Esophagus (tissue), 2 donors: ENCODE measurements at regions not wholly inside any gene's neighbourhood (a gene's known extent, or its start where the extent isn't known, plus 50 kb on each side); places are given as distances from the start of the nearest gene placed in this dataset.
"Not testable (repeated sequence)": the region's sequence is repeated elsewhere in the genome, so short reads cannot be mapped to it uniquely, and the experiment has no call there.

Source experiments
- H3K27ac ChIP-seq, 2 donors: one replicate each; pipeline ENCODE4 v1.5.1; 2013; ENCODE audit warnings: low read depth in 2 of 2, mild to moderate bottlenecking in 2 of 2, inconsistent platforms in 1 of 2, low read length in 1 of 2, moderate library complexity in 1 of 2
- H3K27me3 ChIP-seq, 2 donors: one replicate each; pipeline ENCODE4 v1.6.1; 2013; ENCODE audit warnings: low read length in 2 of 2, control low read depth in 1 of 2, mild to moderate bottlenecking in 1 of 2; ENCODE audit not compliant: insufficient read depth in 2 of 2, control insufficient read depth in 1 of 2
- H3K36me3 ChIP-seq, 2 donors: one replicate each; pipeline ENCODE4 v1.6.1; 2013; ENCODE audit warnings: low read length in 1 of 2; ENCODE audit not compliant: control insufficient read depth in 2 of 2, insufficient read depth in 2 of 2
- H3K4me1 ChIP-seq, 2 donors: one replicate each; pipeline ENCODE4 v1.6.1; 2013; ENCODE audit warnings: low read length in 1 of 2; ENCODE audit not compliant: control insufficient read depth in 2 of 2, insufficient read depth in 2 of 2
- H3K4me3 ChIP-seq, 2 donors: one replicate each; pipeline ENCODE4 v1.5.1; 2013; ENCODE audit warnings: low read length in 2 of 2, mild to moderate bottlenecking in 2 of 2, low read depth in 1 of 2, moderate library complexity in 1 of 2
- H3K9me3 ChIP-seq, 2 donors: one replicate each; pipeline ENCODE4 v1.6.1; 2013; ENCODE audit warnings: mild to moderate bottlenecking in 2 of 2, low read depth in 1 of 2, low read length in 1 of 2, moderate library complexity in 1 of 2; ENCODE audit not compliant: control insufficient read depth in 2 of 2, insufficient read depth in 1 of 2
- WGBS, 2 donors: extraction: QIAGEN DNeasy Blood & Tissue Kit; methylation state at CpG; one replicate each; pipeline ENCODE4 v1.1.7; 2013; 5-methylcytosine and 5-hydroxymethylcytosine counted together
- donor health status: healthy with polysubstance abuse.
- donor health status: Bipolar disorder and iron deficiency.

DNA sequence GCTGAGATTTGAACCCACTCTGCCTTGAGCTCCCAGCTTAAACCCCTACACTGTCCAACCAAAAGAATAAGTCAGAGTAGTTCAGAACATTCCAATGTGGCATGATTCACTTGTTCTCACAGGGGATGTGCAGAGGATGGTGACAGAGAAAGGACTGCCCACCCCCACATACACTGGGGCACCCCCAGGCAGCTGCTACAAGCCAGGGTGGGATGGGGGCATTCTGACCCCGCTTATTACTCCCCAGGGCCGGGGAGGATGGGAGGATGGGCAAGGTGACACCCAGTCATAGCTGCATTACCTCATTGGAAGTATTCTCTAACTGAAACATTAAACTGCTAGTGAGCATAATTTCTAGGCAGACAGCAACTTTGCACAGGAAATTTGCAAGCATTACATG, 126.0 kb upstream of the PRR20G start:
- no peak overlapping the region for H3K4me3 ChIP-seq
- no peaks in the 10 kb centered on the region for H3K4me1 ChIP-seq
- H3K27me3 ChIP-seq, result peaks cover 0 to 2% of the 10 kb centered on the region in 2 donors
- 34 to 47% methylated on average over 2 of the region's 2 CpGs for WGBS, 2 donors
- H3K36me3 ChIP-seq, result no peaks in the 10 kb centered on the region
- no peak overlapping the region for H3K27ac ChIP-seq
- H3K9me3 ChIP-seq, result no peaks in the 10 kb centered on the region

DNA sequence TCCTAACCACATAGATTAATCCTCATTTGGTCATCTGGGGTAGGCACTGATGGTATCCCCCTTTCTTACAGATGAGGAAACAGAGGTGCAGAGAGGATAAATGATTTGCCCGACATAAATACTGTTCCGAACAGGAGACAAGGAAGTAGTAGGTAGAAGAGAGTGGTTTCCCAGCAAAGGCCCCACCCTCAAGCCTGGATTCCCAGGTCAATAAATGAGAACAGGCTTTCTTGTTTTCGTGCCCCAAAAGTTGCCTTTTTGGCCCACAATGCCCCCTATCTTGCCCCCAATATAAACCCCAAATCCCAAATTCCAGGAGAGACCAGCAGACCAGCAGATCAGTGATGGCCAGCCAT, 125.5 kb upstream of the PRR20G start:
- Histone ChIP-seq H3K4me1 (no peaks in the 10 kb centered on the region), H3K9me3 (no peaks in the 10 kb centered on the region), H3K27me3 (peaks cover 0 to 2% of the 10 kb centered on the region in 2 donors), H3K4me3 (no peak overlapping the region), H3K36me3 (no peaks in the 10 kb centered on the region), H3K27ac (no peak overlapping the region)
- 78 to 86% methylated on average over 3 of the region's 3 CpGs for WGBS, 2 donors

DNA sequence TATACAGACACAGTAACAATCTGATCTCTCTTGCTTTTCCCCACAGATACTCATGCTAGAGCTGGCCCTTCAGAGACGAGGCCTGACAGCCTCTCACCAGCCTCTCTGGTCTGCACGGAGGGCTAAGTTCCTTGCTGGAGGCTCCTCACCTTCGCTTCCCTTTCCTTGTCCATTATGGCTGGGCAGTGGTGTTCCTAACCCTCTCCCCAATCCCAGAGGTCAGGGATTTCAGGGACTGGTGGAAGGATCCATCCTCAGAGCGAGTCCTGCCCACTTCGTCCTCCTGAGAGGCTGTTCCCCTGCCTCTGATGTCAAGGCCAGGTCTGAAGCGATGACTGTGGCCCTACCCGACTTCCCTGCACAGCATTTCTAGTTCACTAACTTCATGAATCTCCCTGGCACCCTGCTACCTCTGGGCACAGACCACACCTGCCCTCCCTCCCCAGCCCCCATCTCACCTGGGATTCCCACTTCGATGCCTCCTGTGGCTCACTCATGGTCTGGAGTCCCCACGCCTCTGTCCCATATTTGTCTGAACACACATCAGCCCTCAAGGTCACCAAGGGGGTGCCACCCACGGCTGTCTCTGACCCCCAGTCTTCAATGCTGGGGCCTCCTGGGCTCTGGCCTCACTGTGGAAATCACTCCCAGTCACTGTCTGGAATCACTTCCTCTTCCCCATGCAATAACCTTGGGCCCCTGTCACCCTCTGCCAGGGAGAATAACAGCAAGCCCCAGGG, 124.9 kb upstream of the PRR20G start:
- WGBS, 2 donors, result 80 to 83% methylated on average over 10 of the region's 10 CpGs
- no peaks in the 10 kb centered on the region for H3K4me1 ChIP-seq
- no peaks in the 10 kb centered on the region for H3K36me3 ChIP-seq
- no peaks in the 10 kb centered on the region for H3K9me3 ChIP-seq
- H3K27ac ChIP-seq, result no peak overlapping the region
- H3K27me3 ChIP-seq, result peaks cover 0 to 2% of the 10 kb centered on the region in 2 donors
- no peak overlapping the region for H3K4me3 ChIP-seq

DNA sequence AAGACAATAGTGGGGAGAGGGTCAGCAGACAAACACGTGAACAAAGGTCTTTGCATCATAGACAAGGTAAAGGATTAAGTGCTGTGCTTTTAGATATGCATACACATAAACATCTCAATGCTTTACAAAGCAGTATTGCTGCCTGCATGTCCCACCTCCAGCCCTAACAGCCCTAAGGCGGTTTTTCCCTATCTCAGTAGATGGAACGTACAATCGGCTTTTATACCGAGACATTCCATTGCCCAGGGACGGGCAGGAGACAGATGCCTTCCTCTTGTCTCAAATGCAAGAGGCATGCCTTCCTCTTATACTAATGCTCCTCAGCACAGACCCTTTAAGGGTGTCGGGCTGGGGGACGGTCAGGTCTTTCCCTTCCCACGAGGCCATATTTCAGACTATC, 124.0 kb upstream of the PRR20G start:
- not testable (repeated sequence) for H3K9me3 ChIP-seq, H3K27me3 ChIP-seq, H3K27ac ChIP-seq, H3K36me3 ChIP-seq, H3K4me3 ChIP-seq, H3K4me1 ChIP-seq
- WGBS, 2 donors, result 50 to 68% methylated on average over 6 to 7 of the region's 9 CpGs

DNA sequence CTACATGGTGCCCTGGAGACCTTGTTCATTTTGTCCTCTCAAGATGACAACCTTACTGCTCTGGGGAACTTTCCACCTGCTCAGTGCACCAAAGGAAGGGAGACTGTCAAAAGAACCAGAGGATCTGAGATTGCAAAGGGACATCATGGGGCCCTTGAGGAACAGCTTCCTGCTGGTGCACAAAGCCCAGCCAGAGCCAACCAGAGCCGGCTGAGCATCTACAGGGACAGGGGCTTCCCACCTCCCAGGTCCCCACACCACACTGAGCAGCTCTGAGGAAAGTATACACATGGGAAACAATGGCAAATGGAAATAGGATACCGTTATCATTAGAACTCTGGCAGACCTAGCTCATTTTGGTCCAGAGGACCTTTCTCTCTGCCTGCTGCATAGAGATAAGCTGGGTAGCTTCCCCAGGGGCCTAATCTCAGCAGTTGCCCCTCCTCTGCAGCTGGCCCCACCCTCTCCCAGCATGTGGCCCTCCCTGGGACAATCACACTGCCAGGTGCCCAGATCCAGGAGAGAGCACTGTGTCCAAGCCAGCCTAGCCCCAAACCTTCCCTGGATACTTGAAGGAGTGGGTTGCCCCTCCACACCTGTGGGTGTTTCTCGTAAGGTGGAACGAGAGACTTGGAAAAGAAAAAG, 123.4 kb upstream of the PRR20G start:
- Histone ChIP-seq H3K9me3 (no peaks in the 10 kb centered on the region), H3K4me1 (no peaks in the 10 kb centered on the region), H3K4me3 (no peak overlapping the region), H3K27ac (no peak overlapping the region), H3K27me3 (peaks cover 0 to 2% of the 10 kb centered on the region in 2 donors), H3K36me3 (no peaks in the 10 kb centered on the region)
- whole genome bisulfite sequencing, 2 donors, result 57 to 70% methylated on average over 4 of the region's 4 CpGs

DNA sequence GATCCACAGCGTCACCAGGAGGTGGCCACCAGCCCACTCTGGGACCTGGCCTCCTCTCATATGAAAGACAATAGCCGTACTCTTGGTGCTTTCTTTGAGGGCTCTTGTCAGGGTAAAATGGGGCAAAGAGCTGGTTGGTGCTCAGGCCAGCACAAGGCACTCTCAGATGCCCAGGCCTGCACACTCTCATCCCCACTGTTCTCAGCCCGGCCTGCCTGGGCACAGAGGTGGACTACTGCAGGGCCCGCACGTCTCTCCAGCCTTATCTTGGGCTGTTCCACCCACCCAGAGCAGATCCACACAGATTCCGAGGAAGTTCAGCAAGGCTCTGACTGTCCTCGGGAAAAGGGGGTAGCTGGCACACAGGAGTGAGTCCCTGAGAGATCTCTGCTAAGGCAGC, 122.8 kb upstream of the PRR20G start:
- Histone ChIP-seq H3K36me3 (no peaks in the 10 kb centered on the region), H3K4me1 (no peaks in the 10 kb centered on the region), H3K27ac (no peak overlapping the region), H3K27me3 (peaks cover 0 to 2% of the 10 kb centered on the region in 2 donors), H3K9me3 (no peaks in the 10 kb centered on the region), H3K4me3 (no peak overlapping the region)
- 87 to 90% methylated on average over 7 of the region's 7 CpGs for WGBS, 2 donors

DNA sequence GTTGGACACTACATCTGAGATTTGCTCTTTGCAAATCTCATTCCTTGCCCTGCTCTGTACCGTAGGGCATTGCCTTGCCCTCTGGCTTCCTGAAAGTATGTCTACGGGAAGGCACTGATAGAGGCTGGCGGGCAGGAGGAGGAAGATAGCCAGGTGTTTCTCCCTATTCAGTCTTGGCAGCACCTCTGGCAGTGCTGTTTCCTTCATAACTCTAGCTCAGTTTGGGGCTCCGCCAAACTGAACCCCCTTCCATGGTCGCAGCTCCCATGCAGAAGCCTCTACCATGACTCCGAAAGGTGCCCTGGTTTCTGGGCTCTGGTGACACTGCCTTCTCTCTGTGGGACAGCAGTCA, 122.3 kb upstream of the PRR20G start:
- Histone ChIP-seq H3K4me1 (no peaks in the 10 kb centered on the region), H3K27ac (no peak overlapping the region), H3K9me3 (no peaks in the 10 kb centered on the region), H3K4me3 (no peak overlapping the region), H3K27me3 (peaks cover 0 to 2% of the 10 kb centered on the region in 2 donors), H3K36me3 (no peaks in the 10 kb centered on the region)
- WGBS, 2 donors, result 84 to 88% methylated on average over 6 of the region's 6 CpGs

DNA sequence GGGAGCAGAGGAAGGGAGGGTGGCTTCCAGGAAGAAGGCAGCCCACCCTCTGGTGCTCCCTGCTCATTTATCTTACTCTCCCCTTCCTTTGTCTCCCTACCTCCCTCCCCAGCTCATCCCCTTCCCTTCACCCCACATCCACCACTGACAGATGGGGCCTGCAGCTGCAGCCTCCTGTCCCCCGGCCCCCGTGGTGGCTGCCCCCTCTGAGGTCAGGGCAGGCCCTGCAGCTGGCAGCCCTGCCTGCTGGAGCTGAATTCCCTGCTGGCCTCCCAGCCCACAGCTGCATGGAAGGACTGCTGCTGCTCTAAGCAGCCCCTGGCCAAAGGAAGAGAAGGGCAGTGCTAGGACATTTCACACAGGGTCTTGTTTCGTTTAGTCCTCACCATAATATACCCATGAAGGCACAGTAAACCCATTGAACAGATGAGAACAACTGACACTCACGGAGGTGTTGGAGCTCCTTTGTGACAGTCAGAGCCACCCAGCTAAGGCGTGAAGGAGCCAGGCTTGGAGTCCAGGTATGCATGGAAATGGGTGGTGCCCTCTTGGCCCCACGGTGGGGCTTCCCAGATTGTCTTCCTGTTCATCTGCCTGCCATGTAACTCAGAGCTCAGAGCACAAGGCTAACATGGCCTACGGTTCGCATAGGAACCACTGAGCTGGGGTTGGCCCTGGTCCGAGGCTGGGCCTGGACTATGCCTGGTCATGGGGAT, 121.7 kb upstream of the PRR20G start:
- Histone ChIP-seq H3K4me3 (no peak overlapping the region), H3K4me1 (no peaks in the 10 kb centered on the region), H3K36me3 (no peaks in the 10 kb centered on the region), H3K27me3 (peaks cover 0 to 2% of the 10 kb centered on the region in 2 donors), H3K27ac (no peak overlapping the region), H3K9me3 (no peaks in the 10 kb centered on the region)
- 75 to 81% methylated on average over 9 of the region's 9 CpGs for WGBS, 2 donors

DNA sequence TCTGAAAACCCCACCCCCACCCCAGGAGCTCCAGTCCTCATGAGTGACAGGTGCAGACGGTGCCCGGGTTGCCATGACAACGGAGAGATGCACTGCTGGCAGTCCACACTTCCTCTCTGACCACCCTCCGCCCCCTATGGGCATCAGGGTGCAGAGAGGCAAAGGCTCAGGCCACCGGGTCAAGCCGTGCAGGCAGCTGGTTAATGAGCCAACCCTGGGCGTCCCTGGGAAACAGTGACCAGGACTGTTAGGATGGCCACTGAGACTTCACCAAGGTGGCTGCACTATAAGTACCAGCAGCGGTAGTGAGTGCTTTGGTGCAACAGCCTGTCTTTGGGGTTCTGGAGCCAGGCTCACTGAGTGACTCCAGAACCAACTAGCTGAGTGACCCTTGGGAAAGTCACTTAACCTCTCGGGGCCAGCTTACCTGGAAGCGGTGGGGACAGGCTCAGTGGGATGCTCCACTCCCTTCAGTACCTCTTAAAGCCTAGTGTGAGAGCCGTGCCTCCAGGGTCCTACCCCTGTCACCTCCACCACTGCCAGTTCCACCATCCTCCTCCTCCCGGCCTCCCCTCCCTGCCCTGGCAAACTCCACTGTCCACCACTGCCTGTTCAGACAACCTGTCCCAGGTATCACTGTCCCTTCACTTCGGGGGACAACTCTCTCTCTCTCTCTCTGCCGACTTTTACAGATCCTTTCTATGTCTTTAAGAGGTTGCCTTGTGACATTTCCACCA, 121.0 kb upstream of the PRR20G start:
- Histone ChIP-seq H3K36me3 (no peaks in the 10 kb centered on the region), H3K27me3 (peaks cover 0 to 2% of the 10 kb centered on the region in 2 donors)
- WGBS, 2 donors, result 65% methylated on average over 14 of the region's 14 CpGs

More for the DNA sequence above, 121.0 kb upstream of the PRR20G start:
- Histone ChIP-seq H3K27ac (no peak overlapping the region), H3K9me3 (no peaks in the 10 kb centered on the region), H3K4me1 (no peaks in the 10 kb centered on the region), H3K4me3 (no peak overlapping the region)
